NB4 (cell line): ENCODE measurements at regions not wholly inside any gene's neighbourhood (a gene's known extent, or its start where the extent isn't known, plus 50 kb on each side); places are given as distances from the start of the nearest gene placed in this dataset.

Source experiments
- CTCF ChIP-seq: IDR thresholded peaks from one replicate; pipeline ENCODE4 v1.5.1; 2012; ENCODE audit warnings: low read depth, low read length
- MAX ChIP-seq: IDR thresholded peaks from 2 replicates; pipeline ENCODE4 v1.6.1; 2011; ENCODE audit warnings: low read depth, low read length
- POLR2A ChIP-seq: IDR thresholded peaks from 2 replicates; pipeline ENCODE4 v1.6.1; 2011; ENCODE audit warnings: mild to moderate bottlenecking; ENCODE audit not compliant: insufficient read length; ENCODE audit errors: extremely low read depth

GRCh38 chr14:54335569-54336155, 61.1 kb upstream of the CDKN3 start:
- TF ChIP-seq CTCF = no peak
- TF ChIP-seq POLR2A = no peak
- TF ChIP-seq MAX = no peak
